HG03442 (cell line): ENCODE measurements at regions not wholly inside any gene's neighbourhood (a gene's known extent, or its start where the extent isn't known, plus 50 kb on each side); places are given as distances from the start of the nearest gene placed in this dataset.
"Not testable (repeated sequence)": the region's sequence is repeated elsewhere in the genome, so short reads cannot be mapped to it uniquely, and the experiment has no call there.

Experiments used
- ATAC-seq: cut with Tn5 transposase; IDR thresholded peaks from one replicate; pipeline ENCODE4 v1.9.1; 2021; ENCODE audit warnings: mild to moderate bottlenecking, moderate library complexity; ENCODE audit not compliant: unreplicated experiment

- ATAC-seq = no peak
Observed at GRCh38 chr15:26129852-26130251, 266.7 kb upstream of the ATP10A start.

- no peak for ATAC-seq
Observed at GRCh38 chr15:26128611-26129140, 265.5 kb upstream of the ATP10A start.

- no peak for ATAC-seq
Observed at GRCh38 chr15:26126819-26127387, 263.8 kb upstream of the ATP10A start.

- no peak for ATAC-seq
Observed at GRCh38 chr15:26126070-26126469, 262.9 kb upstream of the ATP10A start.

- no peak for ATAC-seq
Observed at GRCh38 chr15:26125664-26126063, 262.5 kb upstream of the ATP10A start.

GRCh38 chr15:26119322-26119721 lies 256.2 kb upstream of the ATP10A start:
- ATAC-seq = no peak

GRCh38 chr15:26115229-26115943 lies 252.3 kb upstream of the ATP10A start:
- ATAC-seq = no peak

GRCh38 chr15:26114128-26114527 lies 251.0 kb upstream of the ATP10A start:
- not testable (repeated sequence) for ATAC-seq

- ATAC-seq = no peak
Observed at GRCh38 chr15:26113296-26113695, 250.2 kb upstream of the ATP10A start.

- ATAC-seq = no peak
Observed at GRCh38 chr15:26109203-26109602, 246.1 kb upstream of the ATP10A start.

- ATAC-seq = no peak
Observed at GRCh38 chr15:26106556-26106955, 243.4 kb upstream of the ATP10A start.

- no peak for ATAC-seq
Observed at GRCh38 chr15:26103002-26103404, 239.9 kb upstream of the ATP10A start.

GRCh38 chr15:26102365-26102764 lies 239.2 kb upstream of the ATP10A start:
- ATAC-seq = no peak

GRCh38 chr15:26101443-26101842 lies 238.3 kb upstream of the ATP10A start:
- no peak for ATAC-seq

- no peak for ATAC-seq
Observed at GRCh38 chr15:26098801-26099200, 235.7 kb upstream of the ATP10A start.

- ATAC-seq = no peak
Observed at GRCh38 chr15:26097216-26097615, 234.1 kb upstream of the ATP10A start.

GRCh38 chr15:26096581-26096980 lies 233.5 kb upstream of the ATP10A start:
- ATAC-seq = no peak

GRCh38 chr15:26095710-26096330 lies 232.7 kb upstream of the ATP10A start:
- ATAC-seq = no peak

GRCh38 chr15:26091184-26091583 lies 228.1 kb upstream of the ATP10A start:
- no peak for ATAC-seq

- ATAC-seq = no peak
Observed at GRCh38 chr15:26087881-26088280, 224.8 kb upstream of the ATP10A start.

- ATAC-seq = no peak
Observed at GRCh38 chr15:26087395-26087794, 224.3 kb upstream of the ATP10A start.

- no peak for ATAC-seq
Observed at GRCh38 chr15:26084771-26085170, 221.6 kb upstream of the ATP10A start.
